NCI-H226 (cell line): ENCODE measurements at regions not wholly inside any gene's neighbourhood (a gene's known extent, or its start where the extent isn't known, plus 50 kb on each side); places are given as distances from the start of the nearest gene placed in this dataset.
"Not testable (repeated sequence)": the region's sequence is repeated elsewhere in the genome, so short reads cannot be mapped to it uniquely, and the experiment has no call there.

Source experiments
- DNase-seq: peaks from one replicate; pipeline ENCODE4 v3.0.0-alpha.2; 2015

DNA sequence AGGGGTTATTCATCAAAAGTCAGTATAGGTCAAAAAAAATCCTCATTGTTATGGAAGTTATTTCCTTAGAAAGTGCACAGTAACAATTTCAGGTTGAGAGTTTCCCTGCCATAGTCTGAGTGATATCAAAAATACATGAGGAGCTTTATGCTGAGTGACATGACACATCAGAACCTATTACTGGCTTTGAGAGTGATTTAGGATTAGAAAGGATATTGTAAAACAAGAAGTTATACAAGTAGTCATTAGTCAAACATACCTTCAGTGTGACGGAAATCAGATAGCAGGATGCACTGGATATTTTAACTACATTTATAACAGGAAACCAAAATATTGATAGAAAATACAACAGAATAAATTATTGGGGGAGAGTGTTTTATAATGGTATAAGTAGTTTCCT, 471.1 kb downstream of the VGLL3 start:
- no peak for DNase-seq

DNA sequence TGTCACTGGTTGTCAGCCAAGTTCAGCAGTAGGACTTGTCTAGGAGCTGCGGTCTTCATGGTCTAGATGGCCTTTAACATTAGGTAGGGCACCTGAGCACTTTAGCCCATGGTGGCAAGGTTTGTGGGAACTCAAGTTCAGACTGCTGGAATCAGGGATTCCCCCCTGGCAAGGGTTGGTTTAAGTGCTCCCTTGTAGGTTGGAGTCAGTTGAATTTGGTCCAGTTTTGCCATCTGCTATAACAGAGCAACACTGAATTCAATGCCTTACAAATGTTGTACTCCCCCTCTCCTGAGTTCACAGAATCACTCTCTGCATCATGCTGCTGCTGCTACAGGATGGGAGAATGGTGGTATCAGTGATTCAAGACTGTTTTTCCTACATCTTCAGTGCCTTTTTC, 509.3 kb downstream of the VGLL3 start:
- DNase-seq: no peak

DNA sequence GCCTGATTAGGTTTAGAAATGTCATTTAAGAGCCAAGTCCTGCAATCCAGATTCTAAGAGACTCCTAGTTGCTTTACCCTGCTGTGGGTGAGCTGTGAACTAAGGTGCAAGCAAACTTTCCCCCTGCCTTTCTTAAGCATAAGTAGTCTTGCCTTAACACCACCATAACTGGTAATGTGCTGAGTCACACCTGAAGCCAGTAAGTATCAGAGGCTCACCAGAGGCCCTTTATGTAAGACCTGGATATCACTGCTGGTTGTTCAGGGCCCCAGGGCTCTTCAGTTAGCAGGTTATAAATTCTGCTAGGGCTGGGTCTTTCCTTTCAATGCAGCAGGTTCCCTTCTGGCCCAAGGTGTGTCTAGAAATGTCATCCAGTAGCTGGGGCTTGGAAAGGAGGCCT, 509.9 kb downstream of the VGLL3 start:
- no peak for DNase-seq

DNA sequence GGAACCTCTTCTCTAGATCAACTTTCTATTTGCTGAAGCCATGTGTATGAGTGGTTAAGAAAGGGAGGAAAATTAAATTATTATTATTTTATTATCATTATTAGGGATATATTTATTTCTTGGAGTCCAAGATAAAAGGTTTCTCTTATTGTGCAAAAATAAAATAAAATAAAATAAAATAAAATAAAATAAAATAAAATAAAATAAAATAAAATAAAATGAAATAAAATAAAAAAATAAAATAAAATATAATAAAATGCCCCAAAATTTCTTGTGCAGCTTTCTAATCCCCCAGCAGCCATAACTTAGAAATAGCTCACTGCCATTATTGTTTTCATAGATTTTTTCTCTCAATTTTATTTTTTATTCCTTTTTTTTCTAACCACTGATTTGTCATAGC, 526.8 kb downstream of the VGLL3 start:
- DNase-seq: no peak

DNA sequence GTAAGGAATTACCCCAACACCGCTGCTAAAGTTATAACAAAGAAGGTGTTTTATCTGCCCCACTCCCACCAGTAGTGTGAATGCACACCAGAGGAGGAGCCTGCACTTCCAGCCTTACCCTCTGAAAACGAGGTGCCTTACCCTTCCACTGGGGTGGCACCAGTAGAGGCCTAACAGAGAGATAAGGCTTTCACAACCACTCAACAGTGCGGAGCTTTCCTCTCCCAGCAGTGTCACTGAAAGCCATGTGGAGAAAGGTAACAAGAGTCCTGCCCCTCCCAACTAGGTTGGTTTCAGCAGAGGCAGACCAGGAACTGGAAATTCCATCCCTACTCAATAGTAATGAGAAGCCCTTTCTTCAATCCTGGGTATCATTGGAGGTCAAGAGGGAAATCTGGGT, 539.2 kb downstream of the VGLL3 start:
- DNase-seq: no peak

DNA sequence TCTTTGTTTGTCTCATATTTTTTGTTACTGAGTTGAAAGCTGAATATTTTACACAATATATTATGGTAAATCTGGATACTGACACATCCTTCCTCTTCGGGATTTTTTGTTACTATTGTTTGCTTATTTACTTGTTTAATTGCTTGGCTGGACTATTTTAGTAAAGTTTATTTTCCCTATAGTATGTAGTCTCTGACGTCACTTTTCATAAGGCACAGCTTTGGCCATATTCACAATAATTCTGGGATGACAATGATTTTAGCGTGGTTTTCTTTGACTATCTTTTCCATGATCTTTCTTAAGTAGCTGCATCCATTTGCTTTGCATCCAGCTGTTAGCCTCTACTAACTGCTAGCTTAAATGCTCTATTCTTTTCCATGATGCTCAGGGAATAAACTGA, 552.4 kb downstream of the VGLL3 start:
- no peak for DNase-seq

DNA sequence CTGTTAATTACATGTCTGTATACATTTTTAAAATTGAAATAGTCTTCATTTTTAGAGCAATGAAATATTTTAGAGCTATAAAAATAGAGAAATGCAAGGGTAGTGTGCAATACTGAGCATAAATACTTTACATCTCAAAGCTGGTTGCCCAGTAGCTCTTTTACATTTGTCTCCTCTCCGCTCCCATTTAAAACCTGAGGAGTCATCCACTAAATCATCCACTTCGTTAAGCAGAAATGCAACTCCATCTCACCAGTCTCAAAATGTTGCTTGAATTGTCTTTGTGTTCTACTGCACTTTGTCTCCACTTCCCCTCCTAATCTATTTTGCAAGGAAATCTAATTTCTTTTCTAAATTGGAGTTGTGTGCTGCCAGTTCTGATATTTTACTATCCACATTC, 563.6 kb downstream of the VGLL3 start:
- no peak for DNase-seq

DNA sequence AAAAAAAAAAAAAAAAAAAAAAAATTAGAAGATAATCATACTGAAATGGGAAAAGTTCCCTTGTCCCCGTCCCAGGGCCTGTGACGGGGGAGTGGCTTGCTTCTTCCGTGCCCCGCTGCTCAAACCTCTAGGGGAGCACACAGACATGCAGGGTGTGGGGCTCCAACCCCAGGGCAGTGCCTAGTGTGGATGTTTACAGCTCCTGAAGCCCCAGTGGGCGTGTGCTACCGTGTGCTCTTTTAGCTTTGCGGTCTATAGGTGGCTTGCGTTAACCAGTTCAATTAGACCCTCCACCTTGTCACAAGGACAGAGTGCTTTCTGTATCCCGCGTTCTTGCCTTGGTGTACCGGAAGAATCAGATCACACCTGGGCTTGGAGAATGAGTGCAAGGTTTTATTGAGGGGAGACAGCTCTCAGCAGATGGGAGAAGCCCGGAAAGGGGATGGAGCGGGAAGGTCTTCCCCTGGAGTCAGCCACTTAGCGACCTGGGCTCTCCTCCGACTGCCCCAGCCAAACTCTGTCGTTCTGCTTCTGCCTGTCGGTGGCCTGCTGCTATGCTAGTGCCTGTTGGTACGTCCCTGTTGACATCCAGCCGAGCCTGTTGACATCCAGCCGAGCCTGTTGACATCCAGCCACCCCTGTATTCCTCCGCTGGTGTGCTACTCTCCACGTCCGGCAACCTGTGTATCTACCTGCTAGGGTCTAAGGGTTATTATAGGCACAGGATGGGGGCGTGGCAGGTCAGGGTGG, 569.8 kb downstream of the VGLL3 start:
- no peak for DNase-seq

DNA sequence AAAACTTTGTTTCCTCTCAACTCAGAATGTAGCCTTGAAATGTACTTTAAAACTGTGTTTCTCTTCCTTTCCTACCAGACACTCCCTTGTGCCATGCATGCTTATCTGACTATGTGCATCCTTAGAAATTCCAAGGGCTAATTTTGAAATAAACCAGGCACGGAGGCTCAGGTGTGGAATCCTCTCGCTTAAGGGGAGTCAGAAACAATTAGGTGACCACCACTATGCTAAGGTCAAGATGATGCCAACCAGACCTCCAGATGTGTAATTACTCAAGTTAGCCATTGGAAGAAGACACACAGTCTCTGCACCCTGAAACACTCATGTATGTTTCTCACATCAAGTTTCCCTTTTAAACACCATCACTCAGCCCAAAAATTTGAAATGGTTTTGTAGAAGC, 572.1 kb downstream of the VGLL3 start:
- no peak for DNase-seq

DNA sequence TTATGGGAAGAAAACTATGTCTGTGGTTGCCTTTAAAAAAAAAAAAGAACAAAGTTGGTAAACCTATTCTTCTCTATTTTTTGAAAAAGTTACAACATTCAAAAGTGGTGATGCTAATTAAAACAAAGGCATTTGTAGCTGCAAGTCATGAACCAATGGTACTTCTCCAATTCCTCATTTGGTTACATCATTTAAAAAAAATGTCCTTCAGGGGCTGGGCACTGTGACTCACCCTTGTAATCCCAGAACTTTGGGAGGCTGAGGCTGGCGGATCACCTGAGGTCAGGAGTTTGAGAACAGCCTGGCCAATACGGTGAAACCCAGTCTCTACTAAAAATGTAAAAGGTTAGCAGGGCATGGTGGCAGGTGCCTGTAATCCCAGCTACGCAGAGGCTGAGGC, 574.6 kb downstream of the VGLL3 start:
- DNase-seq: no peak

DNA sequence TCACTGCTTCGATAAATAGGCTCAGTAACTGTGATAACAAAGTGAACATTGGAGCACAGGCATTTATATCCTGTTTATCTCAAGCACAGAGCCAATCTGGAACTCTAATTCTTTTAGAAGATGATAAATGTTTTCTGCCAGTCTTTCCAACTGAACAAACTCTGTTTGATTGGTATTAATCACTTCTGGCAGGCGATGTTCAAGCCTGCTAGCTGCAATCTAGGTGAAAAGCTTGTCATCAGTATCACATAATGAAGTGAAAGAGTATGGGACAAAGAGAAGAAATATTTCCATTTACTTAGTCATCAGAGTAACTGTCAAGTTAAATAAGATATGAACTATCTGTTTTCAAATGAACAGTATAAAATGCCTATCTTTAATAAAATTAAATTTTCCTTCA, 577.3 kb downstream of the VGLL3 start:
- no peak for DNase-seq

DNA sequence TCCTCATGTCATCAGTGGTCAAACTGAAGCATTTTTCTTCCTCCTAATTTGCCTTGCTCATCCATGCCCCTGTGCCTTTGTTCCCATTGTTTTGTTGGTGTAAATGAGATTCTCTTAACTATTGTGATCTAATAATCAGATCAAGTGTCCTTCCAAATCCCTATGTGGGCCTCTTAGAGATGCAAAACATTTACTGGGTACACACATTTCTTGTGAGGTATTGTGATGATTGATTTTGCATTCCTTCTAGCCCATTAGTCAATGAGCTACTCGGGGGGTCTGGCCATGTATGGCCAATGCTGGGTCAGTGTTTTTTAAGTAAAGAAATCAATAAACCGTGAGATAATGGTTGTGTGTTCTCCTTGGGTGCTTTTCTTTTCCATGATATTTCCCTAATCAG, 580.4 kb downstream of the VGLL3 start:
- DNase-seq: no peak

DNA sequence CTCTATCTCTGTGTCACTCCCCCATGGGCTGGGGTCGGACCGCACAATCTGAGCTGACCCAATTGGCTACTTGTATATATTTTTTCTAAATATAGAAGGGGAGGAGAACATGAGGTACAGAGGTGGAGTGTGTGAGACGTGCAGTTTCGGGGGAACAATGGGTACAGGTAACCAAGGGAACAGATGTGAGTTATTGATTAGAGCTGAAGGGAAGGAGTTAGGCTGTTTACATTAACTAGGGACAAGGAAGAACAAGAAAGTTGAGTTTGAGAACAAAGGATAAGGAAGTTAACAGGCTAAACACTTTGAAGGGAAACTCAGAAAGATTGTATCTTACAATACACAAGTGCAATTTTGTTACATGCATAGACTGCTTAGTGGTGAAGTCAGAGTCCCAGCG, 601.2 kb downstream of the VGLL3 start:
- not testable (repeated sequence) for DNase-seq

DNA sequence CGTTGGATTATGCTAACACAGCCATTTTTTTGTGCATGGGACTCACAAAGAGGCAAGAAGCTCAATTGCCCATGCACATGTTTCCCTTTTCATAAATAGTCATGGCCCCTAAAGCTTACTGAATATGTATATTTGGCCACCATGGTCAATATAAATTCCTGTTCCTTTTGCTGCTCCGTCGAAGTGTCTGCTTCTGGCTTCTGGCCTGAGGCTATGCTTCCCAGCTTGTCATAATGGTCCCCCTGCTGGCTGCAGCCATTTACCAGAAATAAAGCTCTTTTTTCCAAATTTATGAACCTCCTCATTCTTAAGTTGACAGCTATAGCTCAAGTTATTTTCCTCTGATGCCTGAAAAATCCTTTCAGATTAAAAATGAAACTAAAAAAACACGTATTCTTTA, 602.1 kb downstream of the VGLL3 start:
- no peak for DNase-seq

DNA sequence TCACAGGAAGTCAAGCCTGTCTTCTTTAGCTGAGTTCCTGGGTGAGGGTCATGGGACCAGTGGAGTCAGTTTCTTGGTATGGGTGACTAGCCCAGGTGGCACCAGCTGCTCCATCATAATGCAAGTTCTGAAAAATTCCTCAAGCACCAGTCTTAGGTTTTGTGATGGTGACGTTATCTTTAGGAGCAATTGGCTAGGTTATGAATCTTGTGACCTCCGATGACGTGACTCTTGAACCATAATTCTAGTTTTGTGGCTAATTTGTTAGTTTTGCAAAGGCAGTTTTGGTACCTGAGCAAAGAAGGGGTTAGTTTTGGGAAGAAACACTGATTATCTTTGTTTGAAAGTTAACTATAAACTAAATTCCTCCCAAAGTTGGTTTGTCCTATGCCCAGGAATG, 608.4 kb downstream of the VGLL3 start:
- no peak for DNase-seq

DNA sequence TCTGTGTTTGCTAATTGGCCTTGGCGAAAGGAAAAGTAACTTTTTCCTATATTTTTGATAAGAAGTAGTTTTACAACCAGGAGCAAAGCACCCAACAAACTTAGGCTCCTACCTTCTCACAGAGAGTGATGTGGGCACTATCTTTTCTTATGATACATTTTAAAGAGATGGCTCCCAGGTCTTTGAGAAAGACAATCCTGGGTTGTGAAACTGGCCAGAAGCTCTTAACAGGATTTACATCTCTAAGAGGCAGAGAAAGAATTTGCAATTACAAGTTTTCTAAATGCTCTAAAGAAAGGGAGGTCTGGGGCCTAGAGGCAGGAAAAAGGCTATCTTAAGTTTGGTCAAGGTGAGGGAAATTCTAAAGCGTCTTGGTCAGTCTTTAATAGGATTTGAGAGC, 609.7 kb downstream of the VGLL3 start:
- DNase-seq: no peak

DNA sequence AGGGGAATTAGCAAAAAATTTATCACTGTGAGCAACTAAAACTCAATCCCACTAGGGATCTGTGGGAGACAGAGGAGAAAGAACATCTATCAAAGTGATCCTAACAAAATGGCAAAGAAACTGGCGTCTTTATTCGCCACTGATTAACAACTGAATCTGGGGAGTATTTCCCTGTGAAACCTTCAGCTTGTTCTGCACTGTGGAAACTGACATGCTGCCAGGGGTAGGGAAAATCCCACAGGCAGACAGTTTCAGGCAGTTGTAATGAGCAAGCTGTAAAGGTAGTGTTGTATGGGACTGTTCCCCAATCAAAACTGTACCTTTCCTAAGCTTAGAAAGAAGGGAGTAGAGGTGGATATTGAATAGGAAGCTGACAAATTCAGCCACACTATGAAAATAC, 611.7 kb downstream of the VGLL3 start:
- DNase-seq: no peak

DNA sequence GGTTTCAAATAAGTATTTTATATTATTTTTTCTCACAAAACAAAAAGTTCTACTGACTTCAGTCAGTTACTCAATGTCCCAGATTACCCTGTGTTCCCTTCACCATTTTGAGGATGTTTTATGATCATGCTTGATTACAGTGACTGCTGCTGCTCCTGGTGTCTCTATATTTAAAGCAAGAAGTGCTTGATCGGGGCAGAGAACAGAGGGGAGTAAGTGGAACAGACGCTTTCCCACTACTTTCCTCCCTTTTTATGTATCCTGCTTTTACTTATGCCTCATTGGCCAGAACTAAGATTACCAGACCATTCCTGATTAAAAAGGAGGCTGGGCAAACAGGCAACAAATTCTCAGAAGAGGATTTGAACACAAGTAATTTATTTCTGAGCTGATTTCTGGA, 612.1 kb downstream of the VGLL3 start:
- DNase-seq: no peak

DNA sequence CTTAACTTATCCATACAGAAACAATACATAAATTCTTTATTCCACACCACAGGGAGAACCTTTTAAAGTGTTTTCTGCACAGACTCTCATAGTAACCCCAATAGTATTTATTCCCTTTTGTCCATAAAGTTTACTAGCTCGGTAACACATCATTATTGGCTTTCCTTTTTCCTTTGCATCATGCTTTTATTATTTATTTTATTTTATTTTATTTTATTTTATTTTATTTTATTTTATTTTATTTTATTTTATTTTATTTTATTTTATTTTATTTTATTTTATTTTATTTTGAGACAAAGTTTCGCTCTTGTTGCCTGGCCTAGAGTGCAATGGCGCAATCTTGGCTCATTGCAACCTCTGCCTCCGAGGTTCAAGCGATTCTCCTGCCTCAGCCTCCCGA, 655.4 kb downstream of the VGLL3 start:
- not testable (repeated sequence) for DNase-seq

DNA sequence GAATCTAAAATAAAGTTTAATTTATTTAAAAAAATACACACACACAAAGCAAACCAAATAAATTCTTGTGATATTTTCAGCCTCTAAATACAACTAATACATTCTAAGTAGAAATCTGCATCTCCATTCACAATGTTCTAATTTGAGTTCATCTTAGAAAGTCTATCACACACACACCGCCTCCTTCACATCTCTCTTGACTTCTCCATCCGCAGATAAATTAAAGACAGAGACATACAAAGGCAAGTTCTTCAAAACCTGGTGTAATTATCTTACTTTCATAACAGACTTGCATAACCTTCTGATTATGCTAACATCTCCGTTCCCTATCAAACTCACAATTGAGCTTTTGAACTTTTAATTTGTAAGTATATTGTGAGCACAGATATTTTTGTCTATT, 657.3 kb downstream of the VGLL3 start:
- DNase-seq: no peak

DNA sequence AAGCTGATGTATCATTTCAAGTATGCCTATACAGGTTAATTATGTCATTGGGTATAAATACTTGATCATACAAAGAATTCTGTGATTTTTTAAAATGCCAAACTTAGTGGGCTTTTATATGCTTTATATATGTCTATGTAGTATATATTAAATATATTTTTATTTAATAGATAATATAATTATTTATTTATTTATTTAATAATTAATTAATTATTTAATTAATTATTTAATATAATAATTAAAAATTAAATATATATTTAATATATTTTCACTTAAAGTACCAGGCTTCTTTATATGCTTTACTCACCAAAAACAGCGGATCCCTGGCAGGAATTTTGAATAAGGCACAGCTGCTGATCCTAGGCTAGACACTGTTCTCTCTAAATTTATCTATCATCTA, 687.0 kb downstream of the VGLL3 start:
- no peak for DNase-seq

DNA sequence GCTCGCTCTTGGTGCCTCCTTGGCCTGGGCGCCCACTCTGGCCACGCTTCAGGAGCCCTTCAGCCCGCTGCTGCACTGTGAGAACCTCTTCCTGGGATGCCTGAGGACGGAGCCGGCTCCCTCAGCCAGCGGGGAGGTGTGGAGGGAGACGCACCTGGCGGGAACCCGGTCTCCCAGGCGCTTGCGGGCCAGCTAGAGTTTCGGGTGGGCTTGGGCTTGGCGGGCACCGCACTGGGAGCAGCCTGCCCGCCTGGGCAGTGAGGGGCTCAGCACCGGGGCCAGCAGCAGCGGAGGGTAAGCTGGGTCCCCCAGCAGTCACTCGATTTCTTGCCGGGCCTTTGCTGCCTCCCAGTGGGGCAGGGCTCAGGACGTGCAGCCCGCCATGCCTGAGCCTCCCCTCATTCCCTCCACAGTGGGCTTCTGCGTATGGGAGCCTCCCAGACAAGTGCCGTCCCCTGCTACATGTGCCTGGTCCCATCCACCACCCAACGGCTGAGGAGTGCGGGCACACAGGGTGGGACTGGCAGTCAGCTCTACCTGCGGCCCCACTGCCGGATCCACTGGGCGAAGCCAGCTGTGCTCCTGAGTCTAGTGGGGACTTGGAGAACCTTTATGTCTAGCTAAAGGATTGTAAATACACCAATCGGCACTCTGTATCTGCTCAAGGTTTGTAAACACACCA, 708.7 kb downstream of the VGLL3 start:
- no peak for DNase-seq

DNA sequence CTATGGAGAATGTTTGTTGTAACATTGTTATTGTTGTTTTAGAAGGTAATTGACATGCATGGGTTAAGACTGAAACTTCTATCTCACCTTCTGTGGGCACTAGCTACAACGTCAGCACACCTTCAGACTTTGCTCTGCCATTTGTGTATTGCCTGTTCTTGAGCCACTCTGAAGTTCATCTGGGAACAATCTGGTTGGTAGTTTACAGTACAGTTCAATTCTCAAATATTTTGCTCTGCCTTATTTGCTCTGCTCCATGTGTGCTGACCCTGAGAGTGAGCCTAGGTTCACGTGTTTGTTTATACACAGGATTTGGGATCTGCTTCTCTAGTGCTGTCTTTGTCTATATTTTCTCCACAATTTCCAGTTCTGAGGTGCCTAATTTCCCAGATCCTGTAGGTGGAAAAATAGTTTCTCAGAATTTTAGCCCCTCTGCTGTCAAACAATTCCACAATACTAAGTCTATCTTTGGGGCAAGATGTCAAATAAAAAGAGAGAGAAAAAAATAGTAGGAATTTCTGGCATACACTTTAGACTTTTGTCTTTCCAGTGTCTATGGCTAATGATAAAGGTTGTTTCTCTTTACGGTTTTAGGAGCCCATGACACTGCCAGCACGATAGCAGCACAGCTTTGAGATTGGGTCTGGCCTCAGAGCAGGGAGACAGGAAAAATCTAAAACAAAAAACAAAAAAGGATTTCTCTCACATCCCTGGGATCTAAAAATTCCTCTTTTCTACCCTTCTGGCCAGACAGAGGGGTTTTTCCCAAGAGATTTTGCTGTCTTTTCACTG, 721.4 kb downstream of the VGLL3 start:
- DNase-seq: no peak

DNA sequence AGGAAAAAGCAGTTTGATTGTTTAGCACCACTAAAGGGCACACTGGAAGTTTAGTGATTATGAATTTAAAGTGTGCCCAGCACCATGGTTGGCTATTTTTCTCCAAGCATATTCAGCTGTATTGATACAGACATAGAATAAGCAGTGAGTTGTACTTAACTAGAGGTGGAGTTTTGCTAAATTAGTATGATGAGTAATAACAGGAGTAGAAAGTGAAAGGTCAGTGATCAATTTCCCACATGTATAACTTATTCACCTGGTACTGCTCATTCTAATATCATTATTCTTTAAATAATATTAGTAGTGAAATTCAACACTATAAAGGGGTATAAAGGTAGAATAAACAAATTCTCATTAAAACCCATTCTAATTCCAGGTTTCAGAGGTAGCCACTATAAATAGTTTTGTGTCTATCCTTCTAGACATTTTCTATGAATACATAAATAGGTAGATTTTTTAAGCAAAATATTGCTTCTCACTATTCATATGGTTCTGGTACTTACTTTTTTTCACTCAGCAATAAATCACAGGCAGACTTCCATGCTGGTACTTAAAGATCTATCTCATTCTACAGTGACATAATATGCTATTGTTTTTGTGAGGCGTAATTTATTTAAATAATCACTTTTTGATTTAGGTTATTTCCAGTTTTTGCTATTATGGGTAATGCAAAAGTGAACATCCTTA, 732.9 kb downstream of the VGLL3 start:
- DNase-seq: no peak
